T-helper 1 cell treated with Interleukin-12 subunit alpha and Interleukin-12 subunit beta and Interleukin-4 antibody, amounts not matched to agents 30 μg/mL and 1 μg/mL, for 36 hours (primary cell): ENCODE measurements at regions not wholly inside any gene's neighbourhood (a gene's known extent, or its start where the extent isn't known, plus 50 kb on each side); places are given as distances from the start of the nearest gene placed in this dataset.

Source experiments
- H3K27ac Mint-ChIP-seq: one replicate; pipeline ENCODE4 v1.8.0; 2021; ENCODE audit warnings: mild to moderate bottlenecking, mixed read lengths
- H3K27me3 Mint-ChIP-seq: one replicate; pipeline ENCODE4 v1.8.0; 2021; ENCODE audit warnings: low read depth, mixed read lengths
- H3K36me3 Mint-ChIP-seq: one replicate; pipeline ENCODE4 v1.8.0; 2021; ENCODE audit warnings: low read depth, mixed read lengths
- H3K4me1 Mint-ChIP-seq: one replicate; pipeline ENCODE4 v1.8.0; 2021; ENCODE audit warnings: low read depth, mixed read lengths
- H3K4me3 Mint-ChIP-seq: one replicate; pipeline ENCODE4 v1.8.0; 2021; ENCODE audit warnings: mild to moderate bottlenecking, moderate library complexity, mixed read lengths
- H3K9me3 Mint-ChIP-seq: one replicate; pipeline ENCODE4 v1.8.0; 2021; ENCODE audit warnings: mixed read lengths

GRCh38 chr22:48261048-48261621, 1498.7 kb downstream of the TBC1D22A start:
- Mint-ChIP-seq H3K9me3 (no peaks in the 10 kb centered on the region), H3K27ac (no peak overlapping the region), H3K27me3 (no peaks in the 10 kb centered on the region), H3K36me3 (no peaks in the 10 kb centered on the region), H3K4me1 (no peaks in the 10 kb centered on the region), H3K4me3 (no peak overlapping the region)

- Mint-ChIP-seq H3K36me3 (no peaks in the 10 kb centered on the region), H3K27me3 (no peaks in the 10 kb centered on the region), H3K27ac (no peak overlapping the region), H3K4me1 (no peaks in the 10 kb centered on the region), H3K4me3 (no peak overlapping the region), H3K9me3 (no peaks in the 10 kb centered on the region)
Observed at GRCh38 chr22:48259991-48260670, 1497.7 kb downstream of the TBC1D22A start.

- H3K27ac Mint-ChIP-seq = no peak overlapping the region
Observed at GRCh38 chr22:48258811-48259210, 1496.4 kb downstream of the TBC1D22A start.

GRCh38 chr22:48258064-48258701, 1495.7 kb downstream of the TBC1D22A start:
- Mint-ChIP-seq H3K4me1 (no peaks in the 10 kb centered on the region), H3K9me3 (no peaks in the 10 kb centered on the region), H3K27me3 (no peaks in the 10 kb centered on the region), H3K4me3 (no peak overlapping the region), H3K36me3 (no peaks in the 10 kb centered on the region), H3K27ac (no peak overlapping the region)

More at GRCh38 chr22:48258811-48259210, 1496.4 kb downstream of the TBC1D22A start:
- Mint-ChIP-seq H3K4me3 (no peak overlapping the region), H3K36me3 (no peaks in the 10 kb centered on the region), H3K9me3 (no peaks in the 10 kb centered on the region), H3K27me3 (no peaks in the 10 kb centered on the region), H3K4me1 (no peaks in the 10 kb centered on the region)

GRCh38 chr22:48257685-48258055, 1495.2 kb downstream of the TBC1D22A start:
- H3K4me3 Mint-ChIP-seq = no peak overlapping the region
- H3K9me3 Mint-ChIP-seq = no peaks in the 10 kb centered on the region
- no peak overlapping the region for H3K27ac Mint-ChIP-seq
- no peaks in the 10 kb centered on the region for H3K4me1 Mint-ChIP-seq
- H3K36me3 Mint-ChIP-seq = no peaks in the 10 kb centered on the region
- H3K27me3 Mint-ChIP-seq = no peaks in the 10 kb centered on the region

- Mint-ChIP-seq H3K27ac (no peak overlapping the region), H3K4me3 (no peak overlapping the region), H3K9me3 (no peaks in the 10 kb centered on the region), H3K36me3 (no peaks in the 10 kb centered on the region), H3K4me1 (no peaks in the 10 kb centered on the region), H3K27me3 (no peaks in the 10 kb centered on the region)
Observed at GRCh38 chr22:48256776-48257684, 1494.6 kb downstream of the TBC1D22A start.

GRCh38 chr22:48256041-48256739, 1493.7 kb downstream of the TBC1D22A start:
- Mint-ChIP-seq H3K4me1 (no peaks in the 10 kb centered on the region), H3K27me3 (no peaks in the 10 kb centered on the region), H3K27ac (no peak overlapping the region), H3K36me3 (no peaks in the 10 kb centered on the region), H3K9me3 (no peaks in the 10 kb centered on the region), H3K4me3 (no peak overlapping the region)

GRCh38 chr22:48254311-48254873, 1491.9 kb downstream of the TBC1D22A start:
- Mint-ChIP-seq H3K4me1 (no peaks in the 10 kb centered on the region), H3K36me3 (no peaks in the 10 kb centered on the region), H3K27me3 (no peaks in the 10 kb centered on the region), H3K27ac (no peak overlapping the region), H3K4me3 (no peak overlapping the region), H3K9me3 (no peaks in the 10 kb centered on the region)

- no peaks in the 10 kb centered on the region for H3K9me3 Mint-ChIP-seq
- H3K27me3 Mint-ChIP-seq = no peaks in the 10 kb centered on the region
- no peaks in the 10 kb centered on the region for H3K4me1 Mint-ChIP-seq
- no peak overlapping the region for H3K27ac Mint-ChIP-seq
- no peaks in the 10 kb centered on the region for H3K36me3 Mint-ChIP-seq
- no peak overlapping the region for H3K4me3 Mint-ChIP-seq
Observed at GRCh38 chr22:48253573-48253972, 1491.1 kb downstream of the TBC1D22A start.

- Mint-ChIP-seq H3K27ac (no peak overlapping the region), H3K4me1 (no peaks in the 10 kb centered on the region), H3K36me3 (no peaks in the 10 kb centered on the region), H3K9me3 (no peaks in the 10 kb centered on the region), H3K27me3 (no peaks in the 10 kb centered on the region), H3K4me3 (no peak overlapping the region)
Observed at GRCh38 chr22:48253136-48253535, 1490.7 kb downstream of the TBC1D22A start.

- H3K4me1 Mint-ChIP-seq = no peaks in the 10 kb centered on the region
- H3K36me3 Mint-ChIP-seq = no peaks in the 10 kb centered on the region
- H3K27me3 Mint-ChIP-seq = no peaks in the 10 kb centered on the region
- H3K4me3 Mint-ChIP-seq = no peak overlapping the region
- no peak overlapping the region for H3K27ac Mint-ChIP-seq
- H3K9me3 Mint-ChIP-seq = no peaks in the 10 kb centered on the region
Observed at GRCh38 chr22:48251629-48252028, 1489.2 kb downstream of the TBC1D22A start.

- Mint-ChIP-seq H3K27ac (no peak overlapping the region), H3K4me3 (no peak overlapping the region), H3K27me3 (no peaks in the 10 kb centered on the region), H3K9me3 (no peaks in the 10 kb centered on the region), H3K36me3 (no peaks in the 10 kb centered on the region), H3K4me1 (no peaks in the 10 kb centered on the region)
Observed at GRCh38 chr22:48250937-48251530, 1488.6 kb downstream of the TBC1D22A start.

- Mint-ChIP-seq H3K4me1 (no peaks in the 10 kb centered on the region), H3K36me3 (no peaks in the 10 kb centered on the region), H3K4me3 (no peak overlapping the region), H3K27ac (no peak overlapping the region), H3K27me3 (no peaks in the 10 kb centered on the region), H3K9me3 (no peaks in the 10 kb centered on the region)
Observed at GRCh38 chr22:48250286-48250895, 1487.9 kb downstream of the TBC1D22A start.
